GM04504 (cell line): ENCODE measurements at regions not wholly inside any gene's neighbourhood (a gene's known extent, or its start where the extent isn't known, plus 50 kb on each side); places are given as distances from the start of the nearest gene placed in this dataset.
"Not testable (repeated sequence)": the region's sequence is repeated elsewhere in the genome, so short reads cannot be mapped to it uniquely, and the experiment has no call there.

Experiments
- DNase-seq: peaks from one replicate; pipeline ENCODE4 v3.0.0-alpha.2; 2012; ENCODE audit warnings: low read depth

DNA sequence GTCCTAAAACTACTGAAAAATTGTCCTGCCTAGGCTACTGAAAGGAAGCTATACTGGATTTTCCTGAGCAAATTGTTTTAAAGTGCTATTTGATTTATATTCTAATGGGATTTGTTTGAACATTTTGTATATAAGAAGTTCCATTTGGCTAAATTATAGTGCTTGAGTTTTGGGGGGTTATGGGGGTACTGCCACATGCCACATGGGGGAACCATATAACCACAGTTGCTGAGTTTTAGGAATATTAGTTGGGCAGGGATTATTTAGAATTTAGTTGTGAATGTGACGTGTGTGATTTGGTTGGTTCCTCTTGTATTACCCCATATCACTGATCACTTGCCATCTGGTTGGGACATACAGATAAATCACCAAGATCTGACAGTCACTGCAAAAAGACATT lies 224.5 kb upstream of the TAPT1 start:
- no peak for DNase-seq

DNA sequence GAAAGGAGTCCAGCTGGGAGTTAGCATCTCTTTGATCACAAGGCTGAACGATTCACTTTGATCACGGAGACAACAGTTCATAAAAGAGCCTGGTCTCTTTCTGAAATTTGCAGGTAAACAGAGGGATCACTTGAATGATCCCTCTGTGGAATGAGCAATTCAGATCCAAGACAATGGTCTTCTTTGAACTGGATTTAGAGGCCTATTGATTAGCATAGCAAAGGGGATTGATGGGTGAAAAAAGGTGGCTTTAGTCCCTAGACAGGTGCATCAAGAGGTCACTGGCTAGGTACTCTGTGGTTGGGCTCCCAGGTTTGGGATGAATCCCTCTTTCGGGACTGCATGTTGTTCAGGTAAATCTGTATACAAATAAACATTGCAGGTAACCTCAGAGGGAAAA lies 223.8 kb upstream of the TAPT1 start:
- no peak for DNase-seq

DNA sequence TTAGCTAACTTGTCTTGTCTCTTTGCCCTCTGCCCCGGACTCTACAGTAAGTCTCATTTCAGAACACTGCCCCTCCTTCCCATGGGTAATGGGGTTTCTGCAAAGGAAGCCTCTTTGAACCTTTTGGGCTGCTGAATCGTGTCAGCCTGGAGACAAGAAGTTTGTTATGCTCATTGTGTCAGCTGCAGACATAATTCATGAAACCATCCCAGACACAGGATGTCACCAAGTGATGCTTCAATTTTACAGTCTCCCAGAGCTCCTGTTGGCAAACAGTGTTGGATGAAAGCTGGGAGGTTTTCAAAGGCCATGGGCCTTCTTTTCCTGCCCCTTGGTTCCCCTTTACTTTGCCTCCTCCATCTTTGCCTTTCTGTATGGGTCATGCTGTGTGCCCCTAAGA lies 223.1 kb upstream of the TAPT1 start:
- no peak for DNase-seq

DNA sequence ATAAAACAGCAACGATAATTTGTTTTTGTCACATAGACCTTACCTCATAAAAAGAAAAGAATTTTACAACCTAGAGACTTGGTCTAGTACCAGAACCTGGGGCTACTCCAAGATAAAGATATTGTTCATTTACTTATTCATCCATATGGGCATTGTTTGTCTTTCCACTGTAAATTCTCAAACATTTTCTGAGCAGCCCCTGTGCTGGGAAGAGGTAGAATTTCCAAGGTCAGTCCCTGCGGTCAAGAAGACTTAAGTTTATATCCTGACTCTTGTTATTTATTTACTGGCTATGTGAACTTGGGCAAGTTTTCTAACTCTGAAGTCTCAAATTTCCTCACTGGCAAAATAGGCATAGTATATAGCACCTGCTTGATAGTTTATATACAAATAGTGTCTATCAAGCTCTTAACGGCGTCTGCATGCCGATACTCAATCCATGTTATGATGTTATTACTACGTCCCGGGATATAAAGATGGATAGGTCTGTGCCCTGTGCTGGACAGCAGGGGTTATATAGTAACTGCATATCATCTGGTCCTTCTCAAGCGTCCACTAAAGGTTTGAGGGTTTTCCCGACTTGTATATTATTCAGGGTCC lies 222.1 kb upstream of the TAPT1 start:
- DNase-seq, result no peak

DNA sequence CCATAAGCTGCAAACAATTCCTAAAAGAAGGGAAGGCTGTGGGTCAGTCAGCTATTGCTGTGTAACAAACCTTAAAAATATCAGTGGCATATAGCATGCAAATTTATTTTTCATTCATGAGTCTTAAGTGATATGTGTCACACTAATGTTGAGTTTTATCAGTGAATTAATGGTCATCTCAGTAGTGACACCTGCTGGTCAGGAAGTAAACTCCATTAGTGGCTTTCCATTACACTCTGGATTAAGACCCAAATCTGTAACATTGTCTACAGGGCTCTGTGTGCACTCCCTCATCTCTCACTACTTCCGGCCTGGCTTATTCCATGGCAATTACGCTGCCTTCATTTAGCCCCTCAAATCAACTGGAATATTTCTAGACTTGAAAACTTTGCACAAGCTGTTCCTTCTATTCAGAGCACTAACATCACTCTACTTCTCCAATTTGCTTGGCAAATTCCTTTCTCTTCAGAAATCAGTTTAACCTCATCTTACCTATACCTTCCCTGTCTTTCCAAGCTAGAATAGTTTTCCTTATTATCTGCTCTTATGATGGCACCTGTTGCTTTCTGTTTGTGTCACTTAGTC lies 217.3 kb upstream of the TAPT1 start:
- DNase-seq, result no peak

DNA sequence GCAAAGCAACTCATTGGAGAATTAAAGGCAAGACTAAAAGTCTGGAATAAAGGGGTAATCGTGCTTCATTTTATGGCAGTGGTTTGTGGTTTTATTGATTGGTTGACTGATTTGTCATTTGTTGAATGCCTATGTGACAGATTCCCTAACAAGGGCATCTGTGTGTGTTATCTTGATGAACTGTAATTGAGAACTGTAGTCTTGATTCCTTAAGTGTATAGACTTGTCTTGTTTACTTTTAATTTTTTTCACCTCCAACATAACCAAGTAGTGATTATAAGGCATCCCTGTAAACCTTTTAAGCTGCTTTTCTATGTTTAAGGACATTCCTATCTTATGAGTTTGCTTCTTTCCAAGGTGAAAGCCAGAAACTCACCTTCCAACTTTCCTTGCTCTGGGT lies 216.0 kb upstream of the TAPT1 start:
- DNase-seq, result no peak

DNA sequence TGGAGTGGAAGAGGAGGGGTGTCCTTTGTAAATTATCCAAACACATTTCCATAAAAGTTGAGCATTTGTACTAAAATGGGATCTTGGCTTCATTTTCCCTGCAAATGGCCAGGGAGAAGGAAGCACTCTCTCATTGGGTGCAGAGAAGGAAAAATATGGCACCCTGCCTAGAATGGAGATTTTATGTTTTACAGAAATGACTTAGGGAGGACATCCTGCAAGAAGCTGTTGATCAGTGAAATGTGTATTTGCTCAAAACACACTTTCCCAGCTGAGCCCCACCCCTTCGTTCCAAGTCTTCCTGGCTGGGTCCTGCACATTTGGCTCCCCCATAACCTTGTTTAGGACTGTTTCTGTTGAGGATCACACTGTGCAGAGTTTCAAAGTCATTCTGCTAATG lies 213.5 kb upstream of the TAPT1 start:
- DNase-seq, result no peak

DNA sequence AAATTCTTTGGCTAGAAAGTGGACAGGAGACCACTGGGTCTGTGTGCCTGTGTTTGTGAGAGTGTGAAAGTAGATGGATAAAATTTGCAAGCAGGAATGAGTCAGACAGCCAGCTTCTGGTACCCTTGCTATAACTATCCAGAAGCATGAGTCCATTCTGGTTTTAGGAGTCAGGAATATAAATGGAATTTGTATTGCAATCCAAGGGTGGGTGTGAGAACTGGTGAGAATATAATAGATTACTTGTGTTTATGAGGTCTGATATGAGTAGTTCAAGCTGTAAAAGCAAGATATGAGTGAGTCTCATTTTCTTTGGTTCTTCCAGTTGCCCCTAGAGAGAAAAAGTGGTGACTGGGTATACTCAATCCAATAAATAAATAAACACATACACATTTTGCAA lies 212.7 kb upstream of the TAPT1 start:
- no peak for DNase-seq

DNA sequence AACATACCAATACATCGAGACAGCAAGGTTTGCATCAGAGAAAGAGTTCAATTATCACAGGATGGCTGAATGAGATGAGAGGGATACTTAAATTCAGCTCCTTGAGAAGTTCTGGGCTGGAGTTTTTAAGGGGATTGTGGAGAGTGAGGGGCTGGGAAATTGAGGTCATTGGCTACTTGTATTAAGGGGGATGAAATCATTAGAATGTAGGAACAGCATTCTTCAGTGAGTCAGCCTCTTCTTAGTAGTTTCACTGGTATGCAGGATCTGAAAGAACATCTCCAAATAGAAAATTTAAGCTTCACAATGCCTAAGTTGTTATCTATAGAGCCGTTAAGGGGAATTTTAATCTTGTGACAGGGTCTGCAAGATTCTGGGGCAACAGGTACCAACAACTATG lies 211.6 kb upstream of the TAPT1 start:
- DNase-seq, result no peak

DNA sequence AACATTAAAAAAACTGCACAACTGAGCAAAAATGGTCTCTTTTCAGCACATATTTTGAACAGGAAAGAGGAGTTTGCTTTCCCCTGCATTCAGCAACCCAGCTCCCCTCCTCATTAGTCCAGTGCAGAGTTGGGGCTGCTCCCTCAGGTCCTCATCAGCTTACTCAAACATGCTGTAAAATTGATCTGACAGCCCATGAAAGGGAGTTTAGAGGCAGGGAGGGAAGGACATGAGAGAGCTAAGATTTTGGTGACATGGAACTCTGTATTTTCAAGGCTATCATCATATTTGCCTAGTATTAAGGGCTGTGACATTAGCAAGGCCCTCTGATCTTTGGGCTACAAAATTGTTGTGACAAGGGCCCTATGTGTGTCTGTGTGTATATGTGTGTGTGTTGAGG lies 205.6 kb upstream of the TAPT1 start:
- DNase-seq, result no peak

DNA sequence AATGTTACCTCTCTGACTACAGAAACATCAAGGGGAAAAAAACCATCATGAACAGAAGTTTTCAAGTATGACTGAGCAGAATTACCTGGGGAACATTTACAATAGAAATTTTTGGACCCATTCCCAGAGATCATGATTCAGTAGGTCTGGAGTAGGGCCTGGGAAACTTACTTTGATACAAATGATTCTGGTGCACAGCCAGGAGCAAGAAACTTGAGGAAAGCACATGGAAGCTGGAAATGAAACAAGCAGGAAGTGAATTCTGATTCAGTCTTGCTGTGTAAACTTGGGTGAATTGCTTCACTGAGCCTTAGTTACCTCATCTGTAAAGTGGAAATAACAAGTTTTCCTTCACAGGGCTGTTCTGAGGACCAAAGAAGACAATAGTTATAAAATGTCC lies 192.5 kb upstream of the TAPT1 start:
- no peak for DNase-seq

DNA sequence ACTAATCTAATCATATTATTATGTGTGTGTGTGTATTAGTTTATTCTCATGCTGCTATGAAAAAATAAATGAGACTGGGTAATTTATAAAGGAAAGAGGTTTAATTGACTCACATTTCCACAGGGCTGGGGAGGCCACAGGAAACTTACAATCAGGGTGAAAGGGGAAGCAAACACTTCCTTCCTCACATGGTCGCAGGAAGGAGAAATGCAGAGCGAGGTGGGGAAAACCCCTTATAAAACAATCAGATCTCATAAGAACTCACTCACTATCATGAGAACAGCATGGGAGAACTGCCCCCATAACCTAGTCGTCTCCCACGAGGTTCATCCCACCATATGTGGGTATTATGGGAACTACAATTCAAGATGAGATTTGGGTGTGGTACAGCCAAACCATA lies 190.9 kb upstream of the TAPT1 start:
- no peak for DNase-seq

DNA sequence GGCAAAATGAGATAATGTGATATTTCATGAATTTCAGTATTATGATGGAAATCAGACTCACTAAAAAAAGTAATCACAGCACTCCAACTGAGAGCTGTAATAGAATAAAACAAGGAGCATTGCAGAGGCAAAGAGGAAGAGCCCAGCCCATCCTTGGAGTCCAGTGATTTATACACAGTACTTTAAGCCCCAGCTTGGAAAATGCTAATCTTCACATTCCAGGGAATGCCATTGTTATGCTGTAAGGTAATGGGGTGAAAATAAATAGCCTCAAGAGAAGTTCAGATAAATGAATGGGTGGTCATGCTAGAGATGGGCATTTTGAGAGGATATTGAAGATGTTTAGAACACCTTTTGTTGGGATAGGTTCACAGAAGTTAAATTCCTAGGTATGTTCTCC lies 190.3 kb upstream of the TAPT1 start:
- DNase-seq, result no peak

DNA sequence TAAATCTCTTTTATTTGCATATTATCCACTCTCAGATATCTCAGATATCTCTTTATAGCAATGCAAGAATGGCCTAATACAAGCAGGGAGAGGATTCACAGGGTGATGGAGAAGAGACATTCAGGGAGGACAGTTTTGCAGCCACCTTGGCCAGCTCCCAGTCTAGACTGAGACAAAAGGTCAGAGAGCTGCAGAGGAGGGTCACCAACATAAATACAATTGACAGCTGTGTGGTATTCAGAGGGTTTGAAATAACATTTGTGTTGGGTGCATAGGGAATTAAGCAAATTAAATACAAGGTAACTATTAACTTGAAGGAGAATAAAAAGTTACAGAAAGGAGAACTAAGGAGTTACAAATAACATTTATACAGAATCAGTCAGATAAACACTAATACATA lies 189.5 kb upstream of the TAPT1 start:
- DNase-seq, result no peak

DNA sequence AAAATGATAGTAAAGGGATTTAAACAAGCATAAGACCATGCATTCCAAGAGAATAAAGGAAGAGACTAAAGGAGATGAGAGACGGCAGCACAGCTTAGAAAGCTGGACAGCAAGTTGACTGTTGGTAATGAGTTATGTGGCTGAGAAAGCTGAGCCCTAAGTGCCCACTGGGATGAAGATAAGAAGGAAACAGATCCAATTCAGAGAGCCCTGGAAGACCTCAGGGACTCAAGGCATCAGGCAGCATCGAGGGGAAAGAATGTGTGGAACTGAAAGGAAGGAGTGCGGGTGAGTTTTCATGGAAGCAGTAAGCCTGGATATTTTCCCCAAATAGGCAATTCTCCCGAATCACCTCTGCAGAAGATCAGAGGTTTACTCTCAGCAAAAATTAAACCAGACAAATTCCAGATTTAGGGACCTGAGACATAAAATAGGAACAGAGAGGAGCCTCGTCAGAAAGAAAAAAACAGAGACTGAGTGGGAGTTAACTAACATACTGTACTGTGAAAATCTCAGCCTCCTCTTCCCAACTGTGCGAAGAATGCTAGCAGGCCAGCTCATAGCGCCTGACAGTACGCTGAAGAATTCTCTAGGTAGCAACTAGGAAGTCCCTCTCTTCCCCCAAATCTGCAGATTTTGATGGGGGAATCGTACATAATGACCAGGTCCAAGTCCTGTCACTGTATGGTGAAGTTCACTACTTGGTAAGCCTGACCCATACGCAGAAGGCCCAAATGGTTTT lies 187.7 kb upstream of the TAPT1 start:
- DNase-seq, result no peak

DNA sequence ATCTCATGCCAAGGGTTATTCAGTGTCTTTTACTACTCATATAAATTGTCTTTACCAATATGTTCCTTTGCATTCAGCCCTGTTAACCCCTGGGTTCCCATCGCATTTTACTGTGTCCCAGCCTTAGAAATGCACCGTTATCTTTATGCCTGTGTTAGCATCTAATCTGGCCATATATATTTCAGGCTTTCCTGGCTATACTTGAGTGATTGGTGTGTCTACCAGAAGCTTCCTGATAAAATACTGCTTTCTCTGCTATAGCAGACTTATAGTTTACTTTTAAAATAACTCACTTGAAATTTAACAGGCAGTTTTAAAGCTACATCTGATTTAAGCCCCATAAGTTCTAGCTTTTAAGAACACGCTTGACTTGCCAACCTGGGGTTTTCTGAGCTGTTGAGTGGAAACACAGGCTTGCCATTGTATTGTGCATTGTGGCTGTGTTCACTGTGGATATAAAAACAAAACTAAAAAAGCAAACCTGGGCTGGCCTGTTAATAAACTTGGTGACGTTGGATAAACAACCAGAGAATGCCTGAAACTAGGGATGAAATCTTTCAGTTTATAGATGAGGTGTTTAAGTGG lies 185.3 kb upstream of the TAPT1 start:
- DNase-seq, result no peak

DNA sequence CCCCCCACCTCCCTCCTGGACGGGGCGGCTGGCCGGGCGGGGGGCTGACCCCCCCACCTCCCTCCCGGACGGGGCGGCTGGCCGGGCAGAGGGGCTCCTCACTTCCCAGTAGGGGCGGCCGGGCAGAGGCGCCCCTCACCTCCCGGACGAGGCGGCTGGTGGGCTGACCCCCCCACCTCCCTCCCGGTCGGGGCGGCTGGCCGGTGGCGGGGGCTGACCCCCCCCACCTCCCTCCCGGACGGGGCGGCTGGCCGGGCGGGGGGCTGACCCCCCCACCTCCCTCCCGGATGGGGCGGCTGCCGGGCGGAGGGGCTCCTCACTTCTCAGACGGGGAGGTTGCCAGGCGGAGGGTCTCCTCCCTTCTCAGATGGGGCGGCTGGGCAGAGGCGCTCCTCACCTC lies 166.9 kb upstream of the TAPT1 start:
- DNase-seq, result not testable (repeated sequence)

DNA sequence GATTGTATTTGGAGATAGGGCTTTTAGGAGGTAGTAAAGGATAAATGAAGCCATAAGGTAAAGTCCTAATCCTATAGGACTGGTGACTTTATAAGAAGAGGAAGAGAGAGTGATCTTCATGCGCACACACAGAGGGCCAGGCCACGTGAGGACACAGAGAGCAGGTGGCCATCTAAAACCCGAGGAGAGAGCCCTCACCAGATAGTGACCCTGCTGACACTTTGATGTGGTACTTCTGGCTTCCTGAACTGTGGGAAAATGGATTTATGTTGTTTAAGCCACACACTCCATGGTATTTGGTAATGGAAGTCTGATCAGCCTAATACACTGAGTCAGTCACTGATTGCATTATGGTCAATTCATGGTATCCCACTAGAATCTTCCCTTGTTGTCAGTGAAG lies 164.9 kb upstream of the TAPT1 start:
- no peak for DNase-seq

DNA sequence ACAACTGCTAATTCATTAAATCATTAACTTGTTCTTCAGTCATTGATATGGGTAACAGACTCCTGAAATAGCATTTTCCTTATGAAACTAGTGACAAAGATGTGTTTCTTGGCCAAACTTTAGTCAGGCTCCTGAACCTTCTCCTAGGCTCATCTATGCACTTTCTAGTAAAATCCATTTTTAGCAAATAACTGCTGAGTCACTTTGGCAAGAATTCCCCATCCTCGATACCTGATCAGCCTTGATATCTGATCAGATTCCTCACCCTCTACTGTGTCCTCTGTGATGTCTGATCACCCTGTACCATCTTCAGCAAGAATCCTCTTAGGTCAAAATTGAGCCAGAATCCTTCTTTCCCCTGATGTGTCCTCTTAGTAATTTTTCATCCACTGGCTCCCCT lies 161.2 kb upstream of the TAPT1 start:
- no peak for DNase-seq

DNA sequence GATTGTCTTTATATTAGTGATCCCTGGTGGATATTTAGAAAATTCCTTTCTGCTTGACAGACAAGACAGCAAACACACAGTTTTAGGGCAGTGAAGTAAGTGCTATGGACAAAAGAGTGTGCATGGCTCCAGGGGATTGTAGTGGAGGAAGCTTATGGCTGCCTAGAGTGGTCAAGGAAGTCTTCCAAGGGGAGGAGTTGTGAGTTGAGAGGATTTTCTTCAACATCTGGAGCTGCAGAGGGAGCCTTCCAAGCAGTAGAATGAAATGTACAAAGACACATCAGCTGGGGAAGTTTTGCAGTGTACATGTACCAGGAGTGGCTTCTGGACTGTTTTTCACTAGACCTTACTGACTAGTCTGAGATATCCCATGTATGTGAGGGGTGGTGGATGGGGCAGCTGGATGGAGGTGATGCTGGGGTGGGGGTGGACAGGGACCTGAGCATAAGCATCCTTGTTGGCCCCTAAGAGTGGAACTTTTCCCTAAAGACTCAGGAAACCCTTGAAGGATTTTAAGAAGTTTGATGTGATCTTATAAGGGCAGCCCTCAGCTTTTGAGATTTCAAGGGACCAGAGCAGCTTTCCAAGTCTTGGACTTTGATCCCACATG lies 160.5 kb upstream of the TAPT1 start:
- DNase-seq, result no peak

DNA sequence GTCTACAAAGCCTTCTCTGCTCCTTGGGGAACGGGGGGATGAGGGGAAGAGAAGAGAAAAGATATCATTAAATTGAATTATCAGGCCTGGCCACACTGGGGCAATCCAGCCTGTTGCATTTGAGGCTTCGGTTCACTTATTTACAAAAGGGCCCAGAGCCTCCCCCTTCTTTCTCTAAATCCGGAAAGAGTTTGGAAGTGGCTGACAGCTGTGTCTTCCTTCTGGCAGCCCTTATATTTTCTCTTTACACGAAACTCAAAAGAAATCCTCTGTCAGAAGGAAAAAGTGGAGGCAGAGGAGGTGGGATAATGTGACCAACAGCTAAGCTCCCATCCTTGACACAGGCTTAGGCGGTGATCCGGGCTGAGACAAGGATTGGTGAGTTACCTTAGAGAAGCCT lies 158.3 kb upstream of the TAPT1 start:
- no peak for DNase-seq

DNA sequence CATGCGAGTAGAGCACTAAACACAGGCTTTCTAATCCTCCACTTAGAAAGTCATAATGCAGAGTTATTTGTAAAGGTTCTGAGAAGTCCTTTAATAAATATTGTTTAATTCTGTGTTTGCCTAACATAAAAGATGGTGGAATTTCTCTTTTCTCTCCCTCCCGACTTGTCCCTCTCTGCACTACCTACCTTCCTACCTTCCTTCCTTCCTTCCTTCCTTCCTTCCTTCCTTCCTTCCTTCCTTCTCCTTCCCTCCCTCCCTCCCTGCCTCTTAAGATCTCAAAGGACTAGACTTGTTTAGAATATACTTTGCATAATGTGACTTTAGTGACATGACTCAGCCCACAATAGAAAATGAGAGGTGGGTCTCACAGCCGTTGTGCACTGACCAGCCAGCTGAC lies 156.3 kb upstream of the TAPT1 start:
- DNase-seq, result no peak

DNA sequence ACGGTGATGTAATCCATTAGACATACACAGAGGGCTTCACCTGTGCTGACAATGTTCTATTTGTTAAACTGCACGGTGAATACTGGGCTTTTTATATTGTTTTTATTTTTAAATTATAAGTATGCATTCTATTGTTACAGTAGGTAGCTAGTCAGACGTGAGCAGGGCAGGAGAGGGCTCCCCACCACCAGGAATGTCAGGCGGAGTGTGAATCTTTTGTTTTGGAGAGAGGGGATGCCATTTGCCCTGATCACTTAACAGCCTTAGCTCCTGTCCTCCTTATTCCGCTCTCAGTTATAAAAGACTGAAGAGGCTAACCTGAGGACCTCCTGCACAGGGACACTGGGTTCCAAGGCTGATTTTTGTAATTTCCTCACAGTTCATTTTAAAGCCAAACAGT lies 151.6 kb upstream of the TAPT1 start:
- DNase-seq, result no peak
